K562 (cell line): ENCODE measurements at regions not wholly inside any gene's neighbourhood (a gene's known extent, or its start where the extent isn't known, plus 50 kb on each side); places are given as distances from the start of the nearest gene placed in this dataset.

Experiments
- ATAC-seq: fragments of 200-7000 bp; cut with Tn5 transposase; 3 replicates; pipeline ENCODE4 v1.9.1; 2020; ENCODE audit warnings: moderate library complexity
- BruUV-seq: library from RNA; stranded (reverse); fragments of 400-500 nt; replicated peaks from 2 replicates; lab custom pipeline; 2021; lab: Mats Ljungman, UMichigan
- CTCF ChIA-PET: fragments of 300-600 bp; formaldehyde crosslinking; extraction: SDS; loops from one replicate; lab custom pipeline; 2021; ENCODE audit warnings: low intra/inter-chr PET ratio; lab: Yijun Ruan, JAX
- POLR2A ChIA-PET: fragments of 300-600, 350-650 bp; sonication (Branson Sonifier 250); formaldehyde crosslinking; extraction: SDS; loops from one replicate; lab custom pipeline; 2021; ENCODE audit warnings: antibody characterized with exemption, inconsistent platforms; lab: Yijun Ruan, JAX
- DNase-seq, 4 experiments: peaks; one replicate each; pipeline versions ENCODE4 v3.0.0 to v3.0.0-alpha.2; 2011 to 2018; ENCODE audit warnings: low spot score in 3 of 4, mixed read lengths in 3 of 4; ENCODE audit errors: extremely low read depth in 1 of 4
- FAIRE-seq: peaks from 2 replicates; lab custom pipeline; 2011; peaks lifted over from hg19 to GRCh38; lab: Jason Lieb, UNC
- H2AFZ ChIP-seq: 2 replicates; pipeline ENCODE4 v1.6.0; 2011; ENCODE audit warnings: low read depth, low read length, control low read depth, inconsistent platforms
- H3K27ac ChIP-seq: fragments of 200-600 bp; 3 replicates; pipeline ENCODE4 v1.8.0; 2011; ENCODE audit warnings: low read depth, mild to moderate bottlenecking, control low read depth, inconsistent platforms, low read length, moderate library complexity, mixed read lengths; ENCODE audit errors: extremely low read depth
- H3K27me3 ChIP-seq, 2 experiments: fragments of 300-600 bp in 1 of 2; 2 replicates in 1 of 2; 3 replicates in 1 of 2; pipeline versions ENCODE4 v1.6.0 to v1.8.0; 2011; ENCODE audit warnings: inconsistent platforms in 2 of 2, low read length in 2 of 2, mild to moderate bottlenecking in 1 of 2, mixed read lengths in 1 of 2, moderate library complexity in 1 of 2; ENCODE audit not compliant: control insufficient read depth in 2 of 2, insufficient read depth in 2 of 2
- H3K36me3 ChIP-seq: fragments of 300-600 bp; 3 replicates; pipeline ENCODE4 v1.8.0; 2011; ENCODE audit warnings: mild to moderate bottlenecking, low read length, inconsistent platforms; ENCODE audit not compliant: control insufficient read depth, insufficient read depth
- H3K4me1 ChIP-seq, 2 experiments: fragments of 200-600 bp in 1 of 2; replicated peaks in 1 of 2; 2 replicates in 1 of 2; 3 replicates in 1 of 2; pipeline versions ENCODE4 v1.5.1 to v1.8.0; 2011; ENCODE audit warnings: inconsistent platforms in 2 of 2, low read length in 2 of 2, mild to moderate bottlenecking in 1 of 2, mixed read lengths in 1 of 2, moderate library complexity in 1 of 2; ENCODE audit not compliant: control insufficient read depth in 2 of 2, insufficient read depth in 2 of 2
- H3K4me2 ChIP-seq: 2 replicates; pipeline ENCODE4 v1.6.1; 2011; ENCODE audit warnings: low read length, control low read depth, inconsistent platforms, mixed read lengths; ENCODE audit not compliant: insufficient read depth
- H3K4me3 ChIP-seq: fragments of 200-600 bp; sonication (generic), shearing (Covaris generic); 2 replicates; pipeline ENCODE4 v1.5.1; 2016; ENCODE audit warnings: control low read depth, inconsistent platforms
- H3K79me2 ChIP-seq: fragments of 200-600 bp; 3 replicates; pipeline ENCODE4 v1.8.0; 2011; ENCODE audit warnings: low read length, inconsistent platforms; ENCODE audit not compliant: control insufficient read depth, insufficient read depth
- H3K9ac ChIP-seq, 2 experiments: 2 replicates each; pipeline versions ENCODE4 v1.6.0 to v1.6.1; 2011; ENCODE audit warnings: low read depth in 2 of 2, low read length in 2 of 2, control low read depth in 1 of 2, inconsistent platforms in 1 of 2, mild to moderate bottlenecking in 1 of 2, mixed read lengths in 1 of 2; ENCODE audit not compliant: insufficient read depth in 1 of 2
- H3K9me1 ChIP-seq: one replicate; pipeline ENCODE4 v1.6.0; 2011; ENCODE audit warnings: inconsistent platforms, mild to moderate bottlenecking, low read length, moderate library complexity; ENCODE audit not compliant: control insufficient read depth, insufficient read depth
- H3K9me3 ChIP-seq: replicated peaks from 2 replicates; pipeline ENCODE4 v1.5.1; 2011; ENCODE audit warnings: low read depth, low read length, inconsistent platforms; ENCODE audit not compliant: control insufficient read depth, insufficient read depth
- H4K20me1 ChIP-seq: replicated peaks from 2 replicates; pipeline ENCODE4 v1.6.1; 2011; ENCODE audit warnings: low read length, inconsistent platforms, mixed read lengths; ENCODE audit not compliant: control insufficient read depth, insufficient read depth
- ADNP ChIP-seq: fragments of 200-800 bp; sonication (Bioruptor generic); IDR thresholded peaks from 2 replicates; pipeline ENCODE4 v1.6.1; 2016; ENCODE audit warnings: missing genetic modification characterization, missing compliant biosample characterization
- CCNT2 ChIP-seq: IDR thresholded peaks from 2 replicates; pipeline ENCODE4 v1.6.1; 2011; ENCODE audit warnings: borderline replicate concordance, low read depth, mild to moderate bottlenecking, moderate library complexity, mixed read lengths, low read length; ENCODE audit not compliant: insufficient read length; ENCODE audit errors: extremely low read depth
- ELF2 ChIP-seq: fragments of 250-450 bp; sonication (Bioruptor Pico); IDR thresholded peaks from 2 replicates; pipeline ENCODE4 v1.5.0; 2021; ENCODE audit warnings: mild to moderate bottlenecking
- LARP7 ChIP-seq: fragments of 450-650 bp; IDR thresholded peaks from 2 replicates; pipeline ENCODE4 v1.6.1; 2016
- PATZ1 ChIP-seq: fragments of 250-450 bp; sonication (Bioruptor Pico); IDR thresholded peaks from 2 replicates; pipeline ENCODE4 v1.5.0; 2020; ENCODE audit warnings: mild to moderate bottlenecking, borderline replicate concordance
- PCBP2 ChIP-seq: fragments of 200-400 bp; formaldehyde crosslinking; IDR thresholded peaks from 2 replicates; pipeline ENCODE4 v1.6.1; 2018; ENCODE audit warnings: low read length, low read depth, mild to moderate bottlenecking, moderate library complexity; ENCODE audit not compliant: poor library complexity, severe bottlenecking
- RNF2 ChIP-seq: sonication (generic); IDR thresholded peaks from 2 replicates; pipeline ENCODE4 v1.6.1; 2016
- ZNF551 ChIP-seq: fragments of 250-450 bp; sonication (Bioruptor Pico); IDR thresholded peaks from 2 replicates; pipeline ENCODE4 v1.5.0; 2021; ENCODE audit warnings: mild to moderate bottlenecking, moderate library complexity
- ZNF717 ChIP-seq: fragments of 250-450 bp; sonication (Bioruptor Pico); IDR thresholded peaks from 2 replicates; pipeline ENCODE4 v1.5.0; 2021
- WGBS: fragments of 100-300 bp; shearing (Covaris generic); methylation state at CpG from one replicate; pipeline ENCODE4 v1.1.6; 2016; ENCODE audit warnings: low coverage, mixed read lengths; ENCODE audit not compliant: insufficient coverage; ENCODE audit errors: missing lambda C conversion rate; 5-methylcytosine and 5-hydroxymethylcytosine counted together
- in situ Hi-C: fragments of 300-500 bp; cut with MboI; formaldehyde crosslinking; loops from 4 replicates; pipeline ENCODE4 v1.15.0; 2018; ENCODE audit warnings: inconsistent platforms, mixed read lengths
- intact Hi-C: fragments of 100-400 bp; cut with micrococcal nuclease; formaldehyde crosslinking; loops from 2 replicates; pipeline ENCODE4 v1.14.2; 2022

- Histone ChIP-seq H3K27ac (no peak overlapping the region), H3K27me3 (peaks cover 0 to 26% of the 10 kb centered on the region in 2 experiments; a peak in 4 of 5 replicates), H2AFZ (no peak overlapping the region), H3K36me3 (no peaks in the 10 kb centered on the region), H3K4me2 (no peak overlapping the region), H3K79me2 (no peaks in the 10 kb centered on the region), H3K9me1 (no peaks in the 10 kb centered on the region), H3K9me3 (no peaks in the 10 kb centered on the region), H3K4me1 (no peaks in the 10 kb centered on the region), H4K20me1 (no peaks in the 10 kb centered on the region), H3K4me3 (no peak overlapping the region), H3K9ac (no peak overlapping the region)
- DNase-seq (no peak), ATAC-seq (no peak), FAIRE-seq (no peak)
- intact Hi-C loops (no loop called here), in situ Hi-C loops (no loop called here)
- no TSS peak for BruUV-seq
- WGBS = 0% methylated on average over 1 of the region's 12 CpGs
- ChIA-PET POLR2A (no interaction called here), CTCF (no interaction called here)
- TF ChIP-seq LARP7 = no peak
Observed at GRCh38 chr18:78688249-78688648, 291.4 kb upstream of the SALL3 start.

GRCh38 chr18:78688916-78689315 is 290.7 kb upstream of the SALL3 start:
- DNase-seq (no peak), ATAC-seq (no peak), FAIRE-seq (no peak)
- H3K4me2 ChIP-seq = no peak overlapping the region
- intact Hi-C loops = no loop called here
- CTCF ChIA-PET = no interaction called here
- no peak overlapping the region for H3K9ac ChIP-seq
- no peak overlapping the region for H2AFZ ChIP-seq
- H3K4me1 ChIP-seq = no peaks in the 10 kb centered on the region
- H4K20me1 ChIP-seq = no peaks in the 10 kb centered on the region
- 0% methylated on average over 8 of the region's 11 CpGs for WGBS
- H3K27ac ChIP-seq = no peak overlapping the region
- in situ Hi-C loops = no loop called here
- no peaks in the 10 kb centered on the region for H3K79me2 ChIP-seq
- no peak overlapping the region for H3K4me3 ChIP-seq
- no peaks in the 10 kb centered on the region for H3K9me3 ChIP-seq
- no peaks in the 10 kb centered on the region for H3K36me3 ChIP-seq
- H3K9me1 ChIP-seq = no peaks in the 10 kb centered on the region
- POLR2A ChIA-PET = no interaction called here
- TF ChIP-seq PATZ1 (CRISPR knock-in tag) (no peak), ADNP (tag) (no peak), PCBP2 (no peak), ZNF551 (CRISPR knock-in tag) (no peak), ZNF717 (no peak), RNF2 (no peak), CCNT2 (no peak), ELF2 (CRISPR knock-in tag) (no peak)
- H3K27me3 ChIP-seq = peaks cover 0 to 26% of the 10 kb centered on the region in 2 experiments; a peak in 3 of 5 replicates
- BruUV-seq = no TSS peak
